HG02852 (cell line): ENCODE measurements at regions not wholly inside any gene's neighbourhood (a gene's known extent, or its start where the extent isn't known, plus 50 kb on each side); places are given as distances from the start of the nearest gene placed in this dataset.
"Not testable (repeated sequence)": the region's sequence is repeated elsewhere in the genome, so short reads cannot be mapped to it uniquely, and the experiment has no call there.

Experiments
- ATAC-seq: cut with Tn5 transposase; IDR thresholded peaks from one replicate; pipeline ENCODE4 v1.9.1; 2021; ENCODE audit warnings: mild to moderate bottlenecking, moderate library complexity; ENCODE audit not compliant: unreplicated experiment

DNA sequence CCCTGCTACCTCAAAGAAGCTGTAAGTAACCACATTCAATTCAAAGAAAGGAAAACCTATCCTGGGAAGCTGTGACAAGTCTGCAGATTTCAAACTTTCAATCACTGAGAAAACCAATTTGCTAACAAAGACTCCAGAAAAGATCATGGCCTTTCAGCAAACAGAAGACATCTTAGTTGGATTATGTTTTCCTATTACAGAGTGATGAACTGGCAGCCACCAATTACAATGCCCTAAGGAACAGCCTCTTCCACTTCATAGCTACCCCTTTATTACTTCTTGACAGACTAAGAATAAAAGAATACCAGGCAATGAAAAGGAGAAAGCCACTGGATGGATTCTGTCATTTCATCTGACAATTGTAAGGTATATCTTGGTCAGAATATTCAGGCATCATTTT lies 128.2 kb upstream of the RASEF start:
- ATAC-seq, result no peak

DNA sequence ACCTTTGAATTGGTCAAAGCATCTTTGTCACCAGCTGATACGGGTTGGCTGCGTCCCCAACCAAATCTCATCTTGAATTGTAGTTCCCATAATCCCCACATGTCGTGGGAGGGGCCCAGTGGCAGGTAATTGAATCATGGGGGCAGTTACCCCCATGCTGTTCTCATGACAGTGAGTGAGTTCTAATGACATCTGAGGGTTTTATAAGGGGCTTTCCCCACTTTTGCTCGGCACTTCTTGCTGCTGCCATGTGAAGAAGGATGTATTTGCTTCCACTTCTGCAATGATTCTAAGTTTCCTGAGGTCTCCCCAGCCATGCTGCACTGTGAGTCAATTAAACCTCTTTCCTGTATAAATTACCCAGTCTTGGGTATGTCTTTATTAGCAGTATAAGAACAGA lies 126.1 kb upstream of the RASEF start:
- ATAC-seq, result not testable (repeated sequence)

DNA sequence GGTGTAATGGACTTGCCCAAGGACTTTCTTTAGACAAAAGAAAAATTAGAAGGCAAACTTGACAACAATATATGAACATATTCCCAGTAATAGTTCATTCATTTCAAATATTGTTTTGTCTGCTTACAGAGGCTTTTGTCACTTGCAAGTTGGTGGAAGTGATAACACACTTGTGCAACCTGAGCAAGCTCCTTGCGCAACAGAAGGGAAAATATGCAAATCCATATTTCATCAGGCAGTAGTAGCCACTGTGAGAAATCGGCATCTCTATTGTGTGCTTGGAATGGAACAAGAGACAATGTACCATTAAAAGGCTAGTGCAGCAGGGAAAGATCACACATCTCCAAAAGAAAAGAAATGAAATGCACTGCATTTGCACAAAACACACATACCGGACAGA lies 125.3 kb upstream of the RASEF start:
- no peak for ATAC-seq

DNA sequence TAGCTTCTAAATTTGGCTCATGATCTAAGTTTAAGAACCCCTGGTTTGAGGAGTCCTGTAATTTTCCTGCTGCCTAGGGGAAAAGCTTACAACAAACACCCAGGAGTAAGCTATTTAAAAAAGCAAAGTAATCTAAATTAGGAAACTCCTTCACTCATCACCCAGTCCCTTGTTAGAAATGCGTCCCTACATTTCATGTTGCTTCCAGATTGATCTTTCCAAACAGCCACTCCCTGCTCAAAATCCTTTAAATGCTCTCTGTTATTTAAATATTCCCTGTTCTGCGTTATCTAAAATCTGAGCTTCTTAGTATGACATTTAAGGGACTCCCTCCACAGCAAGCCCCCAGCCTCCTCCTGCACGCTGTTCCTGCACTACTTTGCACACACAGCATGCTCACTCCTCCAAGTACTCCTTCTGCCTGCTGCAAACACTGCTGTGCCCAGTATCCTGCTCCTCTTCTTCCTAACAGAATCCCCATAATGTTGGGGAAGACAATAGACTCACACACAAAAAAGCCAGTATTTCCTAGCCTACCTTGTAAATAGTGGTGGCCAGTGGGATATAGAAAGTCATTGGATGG lies 123.3 kb upstream of the RASEF start:
- no peak for ATAC-seq

DNA sequence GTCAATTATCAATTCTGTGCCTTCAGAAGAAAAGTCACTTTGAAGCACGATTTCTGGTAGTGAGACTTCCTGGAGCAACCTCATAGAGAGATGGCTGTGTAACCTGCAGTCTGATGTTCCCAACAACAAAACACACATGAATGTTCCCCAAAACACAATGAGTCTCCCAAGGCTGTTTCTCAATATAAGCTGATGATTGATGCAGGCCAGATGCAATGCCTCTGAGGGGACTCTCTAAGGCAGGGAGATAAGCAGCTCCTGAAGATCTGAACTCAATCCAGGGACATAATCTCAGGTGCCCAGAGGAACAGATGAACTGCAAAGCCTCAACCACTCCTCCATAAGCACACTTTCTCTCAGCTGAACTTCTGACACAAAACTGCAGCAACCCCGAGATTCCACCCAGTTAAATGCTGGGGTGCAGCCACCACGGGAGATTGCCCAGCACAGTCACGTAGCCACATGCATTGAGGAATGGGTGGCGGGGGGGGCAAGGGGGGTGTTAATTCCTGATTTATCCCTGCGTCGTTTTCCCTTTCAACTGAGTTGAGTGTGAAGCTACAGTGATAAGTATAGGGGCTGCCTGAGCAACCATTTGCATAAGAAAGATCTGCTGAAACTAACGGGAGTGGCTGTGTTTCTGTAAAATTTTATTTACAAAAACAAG lies 122.7 kb upstream of the RASEF start:
- no peak for ATAC-seq

DNA sequence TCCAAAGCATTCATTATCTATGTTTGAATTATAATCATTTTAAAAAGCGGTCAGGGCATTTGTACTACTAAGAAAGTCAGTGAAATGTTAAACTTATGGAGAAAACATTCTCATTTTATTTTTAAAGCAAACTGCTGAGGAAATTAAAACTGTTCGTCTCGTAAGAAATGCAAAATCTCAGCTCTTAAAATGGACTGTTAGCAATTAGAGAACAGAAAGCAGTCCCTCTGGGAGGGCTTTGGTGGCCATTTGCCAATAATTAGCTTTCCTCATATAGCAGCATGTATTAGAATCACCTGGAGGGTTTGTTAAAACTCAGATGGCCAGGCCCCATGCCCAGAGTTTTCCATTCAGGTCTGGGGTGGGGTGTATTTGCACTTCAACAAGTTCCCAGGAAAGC lies 120.7 kb upstream of the RASEF start:
- no peak for ATAC-seq

DNA sequence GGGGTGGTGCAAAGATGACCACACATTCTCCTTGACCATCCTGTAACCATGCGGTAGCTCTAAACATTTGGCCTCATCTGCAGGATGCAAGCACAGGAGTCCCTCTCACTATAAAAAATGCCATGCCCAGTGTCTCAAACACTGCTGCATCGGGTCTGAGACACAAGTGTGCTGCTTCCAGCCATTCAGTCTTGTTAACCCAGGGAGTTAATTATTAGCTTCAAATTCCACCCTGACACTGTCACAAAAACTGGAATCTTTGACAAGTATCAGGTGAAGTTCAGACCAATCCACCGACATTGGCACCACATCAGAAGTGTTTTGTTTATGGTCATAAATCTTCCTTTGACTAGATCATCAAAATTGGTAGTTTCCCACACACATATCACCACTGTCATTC lies 119.1 kb upstream of the RASEF start:
- ATAC-seq, result no peak

DNA sequence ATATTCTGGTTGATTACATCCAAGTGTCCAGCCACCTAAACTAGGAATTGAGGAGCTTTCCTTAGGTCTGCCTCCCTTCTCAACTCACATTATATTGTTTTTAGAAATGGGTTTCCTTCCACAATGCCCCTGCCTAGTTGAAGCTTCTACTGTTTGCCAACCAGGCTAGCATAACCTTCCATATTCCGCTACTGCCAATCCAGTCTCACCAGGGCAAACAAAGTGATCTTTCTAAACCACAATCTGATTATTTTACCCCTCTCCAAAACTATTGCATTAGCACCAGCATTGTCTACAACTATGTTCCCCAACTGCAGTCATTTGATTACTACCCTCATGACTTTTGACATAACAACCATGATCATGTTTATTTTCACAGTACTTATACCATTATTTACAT lies 115.8 kb upstream of the RASEF start:
- ATAC-seq, result no peak

DNA sequence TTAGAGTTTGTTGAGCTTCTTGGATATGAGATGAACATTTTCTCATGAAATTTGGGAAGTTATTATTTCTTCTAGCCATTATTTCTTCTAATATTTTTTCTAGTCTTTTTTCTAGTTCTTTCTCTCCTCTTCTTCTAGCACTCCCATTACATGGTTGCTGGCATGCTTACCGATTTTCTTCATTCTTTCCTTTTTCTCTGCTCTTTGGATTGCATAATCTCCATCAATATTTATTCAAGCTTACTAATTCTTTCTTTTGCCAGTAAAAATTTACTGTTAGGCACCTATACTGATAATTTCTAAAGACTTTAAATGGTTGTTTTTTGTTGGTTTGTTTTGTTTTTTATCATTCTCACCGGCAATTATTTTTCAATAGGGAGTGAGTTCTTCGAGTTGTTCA lies 114.8 kb upstream of the RASEF start:
- no peak for ATAC-seq

DNA sequence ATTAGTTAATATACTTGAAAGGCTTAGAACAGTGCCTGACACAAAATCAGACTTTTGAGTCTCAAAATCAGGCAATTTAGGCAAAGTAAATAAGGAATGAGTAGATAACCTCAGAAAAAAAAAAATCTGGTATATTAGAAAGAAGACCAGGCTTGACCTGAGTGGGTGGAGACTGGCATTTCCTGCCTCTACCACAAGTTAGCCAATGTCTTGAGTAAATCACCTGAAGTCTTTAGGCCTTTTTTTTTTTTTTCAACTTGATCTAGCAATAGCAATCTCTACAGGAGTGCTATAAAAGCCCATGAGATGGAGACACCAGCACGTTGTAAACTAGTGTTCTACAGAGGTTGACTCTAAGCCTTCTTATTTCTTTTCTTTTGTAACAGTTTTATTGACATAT lies 104.2 kb upstream of the RASEF start:
- ATAC-seq, result no peak

DNA sequence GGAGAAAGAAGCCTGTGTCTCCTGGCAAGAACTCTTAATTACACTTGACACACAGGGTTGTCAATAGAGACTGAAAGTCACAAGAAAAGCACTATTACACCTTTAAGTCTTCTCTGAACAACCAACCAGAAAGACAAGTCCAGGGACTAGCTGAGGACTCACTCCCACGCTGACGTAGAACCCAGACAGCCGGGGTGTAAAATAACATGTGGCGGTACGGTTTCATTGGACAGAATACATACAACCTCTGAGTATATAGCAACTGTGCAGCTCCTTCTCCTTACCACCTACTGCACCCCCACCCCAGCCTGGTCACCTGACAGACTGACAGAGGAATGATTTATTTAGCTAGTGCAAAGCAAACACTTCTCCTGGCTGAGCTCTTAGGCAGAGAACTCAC lies 103.4 kb upstream of the RASEF start:
- ATAC-seq, result no peak

DNA sequence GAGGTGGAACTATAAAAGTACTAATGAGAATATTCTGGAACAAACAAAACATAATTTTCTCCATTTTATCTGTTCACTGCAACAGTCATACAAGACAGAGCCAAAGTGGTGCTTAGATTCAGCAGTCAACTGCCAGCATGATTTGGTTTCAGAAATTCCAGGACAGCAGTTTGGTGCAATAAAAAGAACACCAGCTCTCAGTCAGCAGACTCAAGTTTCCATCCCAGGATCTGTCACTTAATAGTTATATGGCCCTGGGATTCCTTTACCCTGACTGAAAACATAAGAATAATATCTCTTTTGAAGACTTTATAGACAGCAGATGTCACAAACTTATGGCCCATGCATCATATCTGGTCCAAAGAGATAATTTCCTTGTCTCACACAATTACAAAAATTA lies 92.8 kb upstream of the RASEF start:
- ATAC-seq, result no peak

DNA sequence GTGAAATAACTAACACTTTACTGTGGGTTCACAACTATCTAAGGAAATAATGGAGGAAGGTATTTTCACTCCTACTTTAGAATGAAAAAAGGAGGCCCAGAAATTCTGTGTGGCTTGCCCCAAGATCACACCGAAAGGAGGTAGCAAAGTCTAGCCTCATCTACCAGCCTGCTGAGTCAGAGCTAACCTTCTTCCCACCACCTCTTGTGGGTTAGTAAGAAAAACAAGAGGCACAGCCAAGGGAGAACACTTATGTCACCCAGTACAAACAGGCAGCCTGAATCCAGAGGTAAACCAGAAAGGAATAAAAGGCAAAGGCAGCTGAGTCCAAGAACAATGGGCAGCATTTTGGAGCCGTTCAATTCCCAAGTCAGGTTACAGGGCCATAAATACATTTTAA lies 91.9 kb upstream of the RASEF start:
- ATAC-seq, result no peak

DNA sequence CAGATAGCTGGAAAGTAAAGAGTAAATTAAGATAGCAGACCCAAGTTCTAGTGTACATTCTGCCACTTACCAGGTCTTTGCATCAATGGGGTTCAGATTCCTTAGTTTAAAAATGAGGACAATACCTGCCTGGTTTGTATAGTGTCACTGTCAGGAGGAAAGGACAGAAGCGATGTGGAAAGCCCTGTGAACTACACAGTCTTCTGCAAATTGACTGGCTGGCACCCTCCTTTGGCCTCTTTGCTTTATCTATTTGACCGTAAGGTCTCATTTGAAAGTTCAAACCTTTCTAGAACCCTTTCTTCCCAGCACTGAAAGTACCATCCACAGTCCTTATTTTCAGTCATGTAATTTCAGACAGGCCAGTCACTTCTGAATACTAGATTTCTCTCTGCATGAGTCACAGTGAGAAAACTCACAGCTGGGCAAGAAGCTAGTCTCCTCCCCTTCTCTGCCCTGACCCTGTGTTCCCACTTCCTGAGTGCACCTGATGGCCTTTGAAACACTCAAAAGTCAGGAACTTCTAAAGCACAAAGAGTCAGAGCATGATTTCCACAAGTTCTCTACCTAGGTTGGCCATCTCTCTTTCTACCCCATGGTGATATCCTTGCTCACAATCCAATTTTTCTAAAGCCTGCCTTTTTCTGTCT lies 91.3 kb upstream of the RASEF start:
- ATAC-seq, result peak; percentile 97

DNA sequence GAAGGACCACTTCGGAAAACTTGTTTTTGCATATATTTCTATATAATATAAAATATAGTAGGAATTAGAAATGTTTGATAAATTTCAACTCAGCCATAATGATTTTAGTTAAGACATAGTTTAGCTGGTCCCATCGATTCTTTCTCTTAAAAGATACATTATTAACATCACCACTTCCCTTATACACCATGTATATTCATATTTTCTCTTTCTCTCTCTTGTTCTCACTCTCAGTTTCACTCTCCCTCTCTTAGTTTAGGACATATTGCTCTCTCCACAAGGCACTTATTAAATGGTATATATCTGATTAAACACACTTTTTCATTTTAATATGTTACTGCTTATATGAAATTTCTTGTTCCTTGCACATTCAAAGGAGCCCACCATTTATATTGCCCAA lies 90.1 kb upstream of the RASEF start:
- no peak for ATAC-seq

DNA sequence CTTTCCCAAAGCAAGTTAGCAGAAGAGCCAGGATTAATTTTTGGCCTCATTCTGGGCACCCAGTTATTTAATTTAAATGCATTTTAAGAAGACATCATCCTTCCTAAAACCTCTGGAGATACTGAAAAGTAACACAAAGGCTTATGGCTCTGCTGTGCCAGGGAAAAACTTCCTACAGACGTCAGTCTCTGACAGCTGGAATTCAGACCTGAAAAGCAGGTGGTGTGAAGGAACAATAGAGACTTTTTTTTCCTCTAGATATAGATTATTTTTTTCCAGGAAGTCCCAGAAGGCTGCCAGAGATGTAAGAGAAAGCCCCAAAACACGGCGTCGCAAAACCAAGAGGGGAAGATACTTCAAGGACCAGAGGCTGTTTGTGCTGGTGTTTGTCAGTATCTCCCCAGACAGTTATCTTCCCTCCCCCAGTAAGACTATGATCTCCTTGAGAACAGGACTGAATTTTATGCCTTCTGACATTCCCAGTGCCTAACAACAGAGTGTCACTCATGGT lies 88.7 kb upstream of the RASEF start:
- no peak for ATAC-seq

DNA sequence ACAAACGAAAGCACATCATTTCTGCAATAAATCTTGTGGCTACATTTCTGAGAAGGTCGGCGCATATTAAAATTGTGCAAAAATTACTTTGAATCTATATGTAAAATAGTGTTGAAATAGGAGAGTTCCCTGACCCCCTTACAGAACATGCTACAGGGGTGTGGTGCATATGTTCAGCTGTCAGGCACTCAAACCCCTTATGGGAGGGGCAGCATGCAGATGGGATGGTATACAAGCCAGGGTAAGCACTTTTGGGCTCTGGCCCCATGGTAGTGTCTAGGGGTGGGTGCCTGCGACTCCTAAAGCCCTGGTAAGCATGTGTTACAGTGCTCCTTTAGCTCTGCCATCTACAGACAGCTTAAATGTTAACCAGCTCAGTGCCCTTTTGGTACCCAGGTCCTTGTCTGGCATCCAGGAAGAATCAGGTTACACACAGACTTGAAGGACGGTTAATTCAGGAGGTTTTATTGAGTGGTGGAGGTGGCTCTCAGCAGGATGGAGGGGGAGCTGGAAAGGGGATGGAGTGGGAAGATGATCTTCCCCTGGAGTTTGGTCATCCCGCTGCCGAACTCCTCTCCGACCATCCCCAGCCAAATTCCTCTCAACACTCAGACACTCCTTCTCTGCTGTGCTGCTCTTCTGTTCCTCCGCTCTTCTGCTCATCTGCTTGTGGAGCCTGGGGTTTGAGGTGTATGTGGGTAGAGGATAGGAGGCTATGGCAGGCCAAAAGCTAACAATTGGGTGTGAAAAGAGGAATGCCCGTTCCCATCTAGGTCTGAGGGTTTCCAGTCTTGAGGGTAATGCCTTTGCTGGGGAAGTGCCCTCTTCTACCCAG lies 84.6 kb upstream of the RASEF start:
- no peak for ATAC-seq

DNA sequence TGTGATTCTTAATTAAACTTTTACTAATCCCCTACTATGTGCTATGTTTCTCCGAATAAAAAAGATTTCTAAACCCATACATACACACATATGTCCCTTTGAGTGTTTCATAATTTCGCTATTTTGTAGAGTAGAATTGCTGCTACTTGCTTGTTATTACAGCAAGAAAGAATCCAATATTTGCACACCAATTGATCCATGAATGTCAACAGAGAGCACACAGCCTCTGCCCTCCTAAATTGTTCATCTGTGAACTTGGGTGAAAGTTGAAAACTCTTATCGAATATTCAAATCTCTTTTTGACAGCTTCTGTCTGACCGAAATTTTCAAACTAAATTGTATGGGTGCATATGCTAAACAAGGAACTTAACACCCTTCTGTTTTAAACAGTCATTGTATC lies 83.4 kb upstream of the RASEF start:
- ATAC-seq, result no peak

DNA sequence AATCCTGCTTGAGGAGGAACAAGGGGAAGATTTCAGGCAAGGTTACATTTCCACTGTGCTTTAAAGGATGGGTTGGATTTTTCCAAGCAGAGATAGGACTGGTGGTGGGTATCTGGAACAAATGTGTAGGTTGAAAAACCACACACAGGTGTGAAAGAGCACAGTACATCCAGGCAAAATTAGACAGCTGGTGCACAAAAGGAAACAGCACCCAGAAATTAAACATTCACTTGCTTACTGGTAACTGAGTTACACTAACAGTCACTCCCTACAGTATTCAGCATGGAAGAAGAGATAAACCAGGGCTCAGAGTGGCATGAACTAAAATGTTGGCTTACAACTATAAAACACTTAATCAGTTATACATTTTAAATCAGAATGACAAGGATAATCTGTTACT lies 81.5 kb upstream of the RASEF start:
- ATAC-seq, result no peak

DNA sequence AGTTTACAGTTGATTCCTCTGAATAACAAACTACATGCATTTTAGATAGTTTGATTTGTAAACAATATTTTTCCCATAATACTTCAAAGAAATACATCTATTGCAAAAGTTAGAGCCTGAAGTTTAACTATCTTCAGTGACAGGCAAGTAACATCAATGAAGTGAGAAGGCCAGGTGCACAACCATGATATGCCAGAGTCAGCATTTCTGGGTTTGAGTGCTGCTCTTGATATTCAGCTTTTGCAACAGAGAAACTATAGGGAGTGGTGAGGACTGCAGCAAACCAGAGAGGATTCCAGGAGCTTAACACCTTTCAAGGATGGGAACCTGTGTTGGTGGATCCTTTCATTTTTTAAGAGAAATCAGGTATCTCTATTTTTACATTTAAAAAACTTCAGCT lies 79.4 kb upstream of the RASEF start:
- no peak for ATAC-seq

DNA sequence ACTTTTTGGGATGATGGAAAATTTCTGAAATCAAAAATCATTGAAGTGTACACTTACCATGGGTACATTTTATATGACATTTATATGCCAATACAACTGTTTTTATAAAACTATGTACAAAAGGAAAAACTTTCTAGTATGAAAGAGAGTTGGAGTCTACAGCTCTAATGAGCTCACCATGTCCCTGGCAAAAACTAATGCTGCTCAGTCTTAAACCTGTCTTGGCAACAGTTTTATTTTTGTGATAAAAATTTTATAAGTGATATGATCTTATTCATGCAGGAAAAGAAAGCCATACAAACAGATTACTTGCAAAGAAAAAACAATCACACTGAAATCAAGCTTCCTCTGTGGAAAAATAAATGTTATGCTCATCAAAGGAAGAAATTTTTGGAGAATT lies 78.9 kb upstream of the RASEF start:
- ATAC-seq, result no peak

DNA sequence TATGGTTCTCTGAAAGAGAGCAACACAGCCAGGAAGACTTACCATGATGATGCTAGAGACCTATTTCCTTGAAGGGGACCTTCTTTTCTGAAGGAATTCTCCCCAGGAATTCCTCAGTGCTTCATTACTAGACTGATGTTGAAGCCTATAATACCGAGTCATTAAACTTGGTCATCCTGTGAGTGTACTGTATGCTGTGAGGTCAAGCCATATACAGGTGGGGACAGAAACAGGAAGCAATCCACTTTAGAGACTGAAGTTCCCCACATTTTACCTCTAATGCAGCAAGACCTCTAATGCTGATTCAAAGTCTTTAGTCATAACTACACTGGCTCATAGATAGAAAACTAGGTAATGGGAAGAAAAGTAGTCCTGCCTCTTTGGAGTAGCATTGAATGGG lies 77.1 kb upstream of the RASEF start:
- no peak for ATAC-seq
